ENCODE measurements at regions not wholly inside any gene's neighbourhood (a gene's known extent, or its start where the extent isn't known, plus 50 kb on each side); places are given as distances from the start of the nearest gene placed in this dataset.

DNA sequence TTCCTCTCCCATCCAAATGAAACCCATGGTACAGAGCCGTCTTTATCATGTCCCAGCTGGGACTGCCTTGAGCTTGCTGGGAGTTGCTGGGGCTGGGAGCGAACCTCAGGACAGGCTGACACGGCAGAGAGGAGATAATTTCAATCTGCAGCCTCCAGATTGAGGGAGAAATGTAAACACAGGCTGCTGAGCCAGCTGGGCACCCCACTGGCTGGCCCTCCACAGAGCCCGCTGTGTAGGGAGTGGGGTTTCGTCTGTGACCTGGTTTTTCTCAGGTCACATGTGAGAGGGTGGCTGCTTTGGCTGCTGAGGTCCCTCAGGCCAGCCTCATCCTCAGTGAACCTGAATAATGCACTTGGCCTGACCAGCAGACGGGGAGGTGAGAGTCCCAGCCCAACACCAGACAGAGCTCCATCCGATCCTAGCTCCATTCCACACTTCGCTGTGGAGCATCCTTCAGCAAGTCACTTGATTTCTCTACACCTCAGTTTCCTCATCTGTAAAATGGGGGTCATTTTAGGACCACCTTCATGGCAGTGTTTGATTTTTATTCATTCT lies 121.6 kb upstream of the MRPS22 start (continued):
- TF ChIP-seq SIN3B (IDR thresholded peaks at IDR 0.05; ENCODE audit: low read depth) (no peak), ZNF384 (IDR thresholded peaks at IDR 0.05; ENCODE audit: low read depth, low read length) (no peak), SP1 (CRISPR knock-in tag; IDR thresholded peaks at IDR 0.05) (peak; percentile 74), HDAC3 (IDR thresholded peaks at IDR 0.05; ENCODE audit: borderline replicate concordance, partially characterized antibody) (peak; percentile 91), SOX6 (IDR thresholded peaks at IDR 0.05) (peak; percentile 94), KLF16 (IDR thresholded peaks at IDR 0.05) (peak; percentile 96), PTBP1 (IDR thresholded peaks at IDR 0.05; ENCODE audit: low read depth, low read length) (no peak), MLLT1 (IDR thresholded peaks at IDR 0.05) (peak in 1 of 2 experiments; percentile 43; a peak in 1 of 4 replicates), RFX5 (IDR thresholded peaks at IDR 0.05; ENCODE audit: low read depth, low read length) (no peak), ZNF146 (CRISPR knock-in tag; IDR thresholded peaks at IDR 0.05; ENCODE audit: unreplicated experiment) (no peak), ETV5 (CRISPR knock-in tag; IDR thresholded peaks at IDR 0.05; ENCODE audit: low read depth) (no peak), MIER1 (IDR thresholded peaks at IDR 0.05; ENCODE audit: low read depth) (no peak), SMARCE1 (IDR thresholded peaks at IDR 0.05) (peak; percentile 93), PHB2 (IDR thresholded peaks at IDR 0.05; ENCODE audit: low read depth) (peak; percentile 95), KHSRP (IDR thresholded peaks at IDR 0.05) (0 out of 2 replicates have a peak, but pooled peaks have one; percentile 44), MTF1 (CRISPR knock-in tag; IDR thresholded peaks at IDR 0.05; ENCODE audit: borderline replicate concordance) (no peak), RBM25 (IDR thresholded peaks at IDR 0.05; ENCODE audit: low read depth, low read length, severe bottlenecking) (peak; percentile 81), SREBF2 (CRISPR knock-in tag; IDR thresholded peaks at IDR 0.05) (no peak), ZNF76 (CRISPR knock-in tag; IDR thresholded peaks at IDR 0.05; ENCODE audit: borderline replicate concordance) (no peak)
- TF ChIP-seq, protein P1, sequence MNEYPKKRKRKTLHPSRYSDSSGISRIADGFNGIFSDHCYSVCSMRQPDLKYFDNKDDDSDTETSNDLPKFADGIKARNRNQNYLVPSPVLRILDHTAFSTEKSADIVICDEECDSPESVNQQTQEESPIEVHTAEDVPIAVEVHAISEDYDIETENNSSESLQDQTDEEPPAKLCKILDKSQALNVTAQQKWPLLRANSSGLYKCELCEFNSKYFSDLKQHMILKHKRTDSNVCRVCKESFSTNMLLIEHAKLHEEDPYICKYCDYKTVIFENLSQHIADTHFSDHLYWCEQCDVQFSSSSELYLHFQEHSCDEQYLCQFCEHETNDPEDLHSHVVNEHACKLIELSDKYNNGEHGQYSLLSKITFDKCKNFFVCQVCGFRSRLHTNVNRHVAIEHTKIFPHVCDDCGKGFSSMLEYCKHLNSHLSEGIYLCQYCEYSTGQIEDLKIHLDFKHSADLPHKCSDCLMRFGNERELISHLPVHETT (CRISPR knock-in tag; conservative IDR thresholded peaks at IDR 0.05 in 1 of 2, IDR thresholded peaks at IDR 0.05 in 1 of 2): peak in 1 of 2 experiments; percentile 80; a peak in 2 of 4 replicates
- TF ChIP-seq, protein P2, sequence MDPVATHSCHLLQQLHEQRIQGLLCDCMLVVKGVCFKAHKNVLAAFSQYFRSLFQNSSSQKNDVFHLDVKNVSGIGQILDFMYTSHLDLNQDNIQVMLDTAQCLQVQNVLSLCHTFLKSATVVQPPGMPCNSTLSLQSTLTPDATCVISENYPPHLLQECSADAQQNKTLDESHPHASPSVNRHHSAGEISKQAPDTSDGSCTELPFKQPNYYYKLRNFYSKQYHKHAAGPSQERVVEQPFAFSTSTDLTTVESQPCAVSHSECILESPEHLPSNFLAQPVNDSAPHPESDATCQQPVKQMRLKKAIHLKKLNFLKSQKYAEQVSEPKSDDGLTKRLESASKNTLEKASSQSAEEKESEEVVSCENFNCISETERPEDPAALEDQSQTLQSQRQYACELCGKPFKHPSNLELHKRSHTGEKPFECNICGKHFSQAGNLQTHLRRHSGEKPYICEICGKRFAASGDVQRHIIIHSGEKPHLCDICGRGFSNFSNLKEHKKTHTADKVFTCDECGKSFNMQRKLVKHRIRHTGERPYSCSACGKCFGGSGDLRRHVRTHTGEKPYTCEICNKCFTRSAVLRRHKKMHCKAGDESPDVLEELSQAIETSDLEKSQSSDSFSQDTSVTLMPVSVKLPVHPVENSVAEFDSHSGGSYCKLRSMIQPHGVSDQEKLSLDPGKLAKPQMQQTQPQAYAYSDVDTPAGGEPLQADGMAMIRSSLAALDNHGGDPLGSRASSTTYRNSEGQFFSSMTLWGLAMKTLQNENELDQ (CRISPR knock-in tag; IDR thresholded peaks at IDR 0.05; ENCODE audit: borderline replicate concordance): no peak
- TF ChIP-seq, protein P3, sequence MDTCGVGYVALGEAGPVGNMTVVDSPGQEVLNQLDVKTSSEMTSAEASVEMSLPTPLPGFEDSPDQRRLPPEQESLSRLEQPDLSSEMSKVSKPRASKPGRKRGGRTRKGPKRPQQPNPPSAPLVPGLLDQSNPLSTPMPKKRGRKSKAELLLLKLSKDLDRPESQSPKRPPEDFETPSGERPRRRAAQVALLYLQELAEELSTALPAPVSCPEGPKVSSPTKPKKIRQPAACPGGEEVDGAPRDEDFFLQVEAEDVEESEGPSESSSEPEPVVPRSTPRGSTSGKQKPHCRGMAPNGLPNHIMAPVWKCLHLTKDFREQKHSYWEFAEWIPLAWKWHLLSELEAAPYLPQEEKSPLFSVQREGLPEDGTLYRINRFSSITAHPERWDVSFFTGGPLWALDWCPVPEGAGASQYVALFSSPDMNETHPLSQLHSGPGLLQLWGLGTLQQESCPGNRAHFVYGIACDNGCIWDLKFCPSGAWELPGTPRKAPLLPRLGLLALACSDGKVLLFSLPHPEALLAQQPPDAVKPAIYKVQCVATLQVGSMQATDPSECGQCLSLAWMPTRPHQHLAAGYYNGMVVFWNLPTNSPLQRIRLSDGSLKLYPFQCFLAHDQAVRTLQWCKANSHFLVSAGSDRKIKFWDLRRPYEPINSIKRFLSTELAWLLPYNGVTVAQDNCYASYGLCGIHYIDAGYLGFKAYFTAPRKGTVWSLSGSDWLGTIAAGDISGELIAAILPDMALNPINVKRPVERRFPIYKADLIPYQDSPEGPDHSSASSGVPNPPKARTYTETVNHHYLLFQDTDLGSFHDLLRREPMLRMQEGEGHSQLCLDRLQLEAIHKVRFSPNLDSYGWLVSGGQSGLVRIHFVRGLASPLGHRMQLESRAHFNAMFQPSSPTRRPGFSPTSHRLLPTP (IDR thresholded peaks at IDR 0.05; ENCODE audit: borderline replicate concordance, extremely low read depth, insufficient read length): no peak
